GM12878 (cell line): ENCODE measurements at regions not wholly inside any gene's neighbourhood (a gene's known extent, or its start where the extent isn't known, plus 50 kb on each side); places are given as distances from the start of the nearest gene placed in this dataset.

Experiments used
- ATAC-seq: fragments of 200-7000 bp; cut with Tn5 transposase; 3 replicates; pipeline ENCODE4 v1.9.1; 2020; ENCODE audit warnings: mild to moderate bottlenecking, moderate library complexity
- BruUV-seq: library from RNA; stranded (reverse); fragments of 400-500 nt; replicated peaks from 2 replicates; lab custom pipeline; 2021; lab: Mats Ljungman, UMichigan
- CTCF ChIA-PET: fragments of 300-600 bp; sonication (Branson Sonifier 250); formaldehyde crosslinking; extraction: SDS; loops from one replicate; lab custom pipeline; 2021; ENCODE audit warnings: inconsistent platforms; lab: Yijun Ruan, JAX
- POLR2A ChIA-PET: fragments of 350-600 bp; formaldehyde crosslinking; extraction: SDS; loops from one replicate; lab custom pipeline; 2021; ENCODE audit warnings: inconsistent platforms; lab: Charles Lee
- RAD21 ChIA-PET: fragments of 300-600 bp; sonication (Branson Sonifier 250); formaldehyde crosslinking; loops from one replicate; lab custom pipeline; 2023; ENCODE audit warnings: antibody characterized with exemption; ENCODE audit not compliant: unreplicated experiment; lab: Charles Lee
- SMC1A ChIA-PET: fragments of 300-600 bp; sonication (Branson Sonifier 250); formaldehyde crosslinking; loops from one replicate; lab custom pipeline; 2023; ENCODE audit not compliant: unreplicated experiment, uncharacterized antibody; lab: Charles Lee
- DNase-seq: peaks from one replicate; pipeline ENCODE4 v3.0.0-alpha.2; 2011; ENCODE audit warnings: low read depth, low spot score
- FAIRE-seq: peaks from 3 replicates; lab custom pipeline; 2011; peaks lifted over from hg19 to GRCh38; lab: Jason Lieb, UNC
- H2AFZ ChIP-seq: 2 replicates; pipeline ENCODE4 v1.6.0; 2011; ENCODE audit warnings: low read depth, low read length, control low read depth; ENCODE audit not compliant: control insufficient read depth
- H3K27ac ChIP-seq: 2 replicates; pipeline ENCODE4 v1.5.1; 2011; ENCODE audit warnings: control low read depth; ENCODE audit not compliant: control insufficient read depth, insufficient read depth
- H3K27me3 ChIP-seq, 2 experiments: replicated peaks in 1 of 2; 2 replicates each; pipeline versions ENCODE4 v1.6.0 to v1.6.1; 2011; ENCODE audit warnings: low read length in 1 of 2; ENCODE audit not compliant: control insufficient read depth in 2 of 2, insufficient read depth in 2 of 2
- H3K36me3 ChIP-seq, 2 experiments: 2 replicates each; pipeline ENCODE4 v1.5.1; 2011; ENCODE audit warnings: low read length in 1 of 2; ENCODE audit not compliant: control insufficient read depth in 2 of 2, insufficient read depth in 2 of 2
- H3K4me1 ChIP-seq: 2 replicates; pipeline ENCODE4 v1.6.1; 2011; ENCODE audit warnings: mild to moderate bottlenecking, low read length, moderate library complexity, mixed read lengths; ENCODE audit not compliant: control insufficient read depth, insufficient read depth
- H3K4me2 ChIP-seq: 2 replicates; pipeline ENCODE4 v1.6.0; 2011; ENCODE audit warnings: control low read depth; ENCODE audit not compliant: control insufficient read depth, insufficient read depth
- H3K4me3 ChIP-seq: fragments of 200-600 bp; sonication (generic); 2 replicates; pipeline ENCODE4 v1.5.1; 2016
- H3K79me2 ChIP-seq: 2 replicates; pipeline ENCODE4 v1.6.0; 2011; ENCODE audit warnings: low read length; ENCODE audit not compliant: control insufficient read depth, insufficient read depth
- H3K9ac ChIP-seq: 2 replicates; pipeline ENCODE4 v1.8.0; 2011; ENCODE audit warnings: low read length, control low read depth, mixed read lengths; ENCODE audit not compliant: control insufficient read depth, insufficient read depth
- H3K9me3 ChIP-seq: replicated peaks from 3 replicates; pipeline ENCODE4 v1.5.1; 2011; ENCODE audit warnings: mild to moderate bottlenecking, low read length; ENCODE audit not compliant: control insufficient read depth, insufficient read depth
- H4K20me1 ChIP-seq: 2 replicates; pipeline ENCODE4 v1.6.0; 2011; ENCODE audit not compliant: control insufficient read depth, insufficient read depth
- FOXK2 ChIP-seq: fragments of 450-650 bp; IDR thresholded peaks from 2 replicates; pipeline ENCODE4 v1.6.1; 2017; ENCODE audit warnings: mild to moderate bottlenecking, moderate library complexity
- MTA3 ChIP-seq: IDR thresholded peaks from 2 replicates; pipeline ENCODE4 v1.6.1; 2012; ENCODE audit warnings: low read length, inconsistent platforms, borderline replicate concordance
- MXI1 ChIP-seq: fragments of 150-350 bp; IDR thresholded peaks from 2 replicates; pipeline ENCODE4 v1.6.1; 2011; ENCODE audit warnings: low read depth, mild to moderate bottlenecking, inconsistent platforms, low read length, improper control_type of control experiment
- NR2C2 ChIP-seq: IDR thresholded peaks from 2 replicates; pipeline ENCODE4 v1.6.1; 2011; ENCODE audit warnings: borderline replicate concordance, low read depth; ENCODE audit not compliant: control insufficient read depth, insufficient read length
- ZNF207 ChIP-seq: fragments of 450-650 bp; IDR thresholded peaks from 2 replicates; pipeline ENCODE4 v1.6.1; 2014; ENCODE audit warnings: antibody characterized with exemption, mild to moderate bottlenecking, borderline replicate concordance
- ZNF274 ChIP-seq: IDR thresholded peaks from one replicate; pipeline ENCODE4 v1.8.0; 2011; ENCODE audit not compliant: insufficient read length, insufficient read depth
- ZNF622 ChIP-seq: fragments of 450-650 bp; IDR thresholded peaks from 2 replicates; pipeline ENCODE4 v1.6.1; 2017; ENCODE audit warnings: mild to moderate bottlenecking, inconsistent platforms
- ZZZ3 ChIP-seq: IDR thresholded peaks from 2 replicates; pipeline ENCODE4 v1.6.1; 2011; ENCODE audit warnings: low read depth; ENCODE audit not compliant: control insufficient read depth, insufficient read length
- WGBS: methylation state at CpG from one replicate; pipeline ENCODE4 v1.1.6; 2016; ENCODE audit warnings: low lambda C conversion rate; ENCODE audit not compliant: insufficient replicate concordance, insufficient coverage; ENCODE audit errors: missing lambda C conversion rate; 5-methylcytosine and 5-hydroxymethylcytosine counted together
- in situ Hi-C: fragments of 300-500 bp; cut with MboI; formaldehyde crosslinking; loops from 9 replicates; pipeline ENCODE4 v1.14.3; 2018; ENCODE audit warnings: mixed read lengths
- intact Hi-C: fragments of 100-400 bp; cut with micrococcal nuclease; formaldehyde crosslinking; loops from one replicate; pipeline ENCODE4 v1.14.2; 2022; ENCODE audit not compliant: unreplicated experiment
- TF ChIP-seq, protein P1 (sequence below): fragments of 450-650 bp; IDR thresholded peaks from 2 replicates; pipeline ENCODE4 v1.6.1; 2017; ENCODE audit warnings: low read depth, mild to moderate bottlenecking, moderate library complexity
- TF ChIP-seq, protein P2 (sequence below): IDR thresholded peaks from 2 replicates; pipeline ENCODE4 v1.6.1; 2011; ENCODE audit warnings: borderline replicate concordance, low read depth, mild to moderate bottlenecking, moderate library complexity, low read length; ENCODE audit not compliant: insufficient read depth, poor library complexity, severe bottlenecking
- TF ChIP-seq, protein P3 (sequence below): fragments of 450-650 bp; IDR thresholded peaks from 2 replicates; pipeline ENCODE4 v1.6.1; 2017; ENCODE audit warnings: mild to moderate bottlenecking, moderate library complexity

DNA sequence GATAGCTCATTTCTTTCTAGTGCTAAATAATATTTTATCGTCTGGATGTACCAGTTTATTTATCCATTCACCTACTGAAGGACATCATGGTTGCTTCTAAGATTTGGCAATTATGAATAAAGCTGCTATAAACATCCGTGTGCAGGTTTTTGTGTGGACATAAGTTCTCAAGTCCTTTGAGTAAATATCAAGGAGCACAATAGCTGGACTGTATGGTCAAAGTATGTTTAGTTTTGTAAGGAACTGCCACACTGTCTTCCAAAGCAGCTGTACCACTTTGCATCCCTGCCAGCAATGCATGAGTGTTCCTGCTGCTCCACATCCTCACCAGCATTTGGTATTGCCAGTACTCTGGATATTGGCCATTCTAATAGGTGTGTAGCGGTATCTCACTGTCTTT is 447.4 kb downstream of the MED13L start:
- Histone ChIP-seq H3K4me1 (no peaks in the 10 kb centered on the region), H3K27me3 (no peaks in the 10 kb centered on the region), H4K20me1 (no peaks in the 10 kb centered on the region), H3K36me3 (no peaks in the 10 kb centered on the region), H3K9me3 (no peaks in the 10 kb centered on the region), H3K79me2 (no peaks in the 10 kb centered on the region), H3K27ac (no peak overlapping the region), H3K9ac (no peak overlapping the region), H2AFZ (no peak overlapping the region), H3K4me3 (no peak overlapping the region), H3K4me2 (no peak overlapping the region)
- ChIA-PET POLR2A (no interaction called here), RAD21 (no interaction called here), SMC1A (no interaction called here), CTCF (interaction anchor here (0.6 kb wide), 1 partner anchor 47 kb away, joined by 5 read pairs; no protein-coding TSS in a partner anchor)
- DNase-seq (no peak), ATAC-seq (no peak), FAIRE-seq (no peak)
- intact Hi-C loops (no loop called here), in situ Hi-C loops (no loop called here)
- WGBS = 0% methylated on average over 3 of the region's 3 CpGs
- TF ChIP-seq NR2C2 = no peak
- BruUV-seq = no TSS peak

DNA sequence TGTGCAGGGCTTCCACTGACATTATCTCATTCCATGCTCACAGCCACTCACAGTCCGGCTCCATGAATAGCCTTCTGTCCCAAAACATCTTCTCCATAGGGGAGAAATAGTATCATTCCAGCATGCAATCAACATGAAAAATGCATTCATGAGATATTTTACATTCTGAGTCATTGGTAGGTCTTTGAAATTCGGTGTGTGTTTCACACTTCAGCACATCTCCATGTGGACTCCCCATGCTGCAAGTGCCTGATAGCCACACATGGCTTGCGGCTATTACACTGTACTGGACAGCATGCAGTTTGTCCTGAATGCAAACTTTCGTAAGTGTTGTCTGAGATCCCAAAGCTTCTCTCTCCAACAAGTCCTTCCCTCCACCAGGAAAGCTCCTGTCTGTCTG is 449.3 kb downstream of the MED13L start:
- no peaks in the 10 kb centered on the region for H3K27me3 ChIP-seq
- no peak overlapping the region for H2AFZ ChIP-seq
- ATAC-seq = no peak
- H3K9me3 ChIP-seq = no peaks in the 10 kb centered on the region
- no peak overlapping the region for H3K4me2 ChIP-seq
- no peak overlapping the region for H3K27ac ChIP-seq
- ChIA-PET SMC1A (no interaction called here), RAD21 (no interaction called here), POLR2A (no interaction called here), CTCF (no interaction called here)
- no TSS peak for BruUV-seq
- H3K4me3 ChIP-seq = no peak overlapping the region
- H3K9ac ChIP-seq = no peak overlapping the region
- no peak for FAIRE-seq
- H4K20me1 ChIP-seq = no peaks in the 10 kb centered on the region
- no peak for DNase-seq
- no peaks in the 10 kb centered on the region for H3K36me3 ChIP-seq
- in situ Hi-C loops (no loop called here), intact Hi-C loops (no loop called here)
- H3K79me2 ChIP-seq = no peaks in the 10 kb centered on the region
- H3K4me1 ChIP-seq = no peaks in the 10 kb centered on the region
- WGBS = 33% methylated on average over 4 of the region's 4 CpGs
- TF ChIP-seq, protein P1, sequence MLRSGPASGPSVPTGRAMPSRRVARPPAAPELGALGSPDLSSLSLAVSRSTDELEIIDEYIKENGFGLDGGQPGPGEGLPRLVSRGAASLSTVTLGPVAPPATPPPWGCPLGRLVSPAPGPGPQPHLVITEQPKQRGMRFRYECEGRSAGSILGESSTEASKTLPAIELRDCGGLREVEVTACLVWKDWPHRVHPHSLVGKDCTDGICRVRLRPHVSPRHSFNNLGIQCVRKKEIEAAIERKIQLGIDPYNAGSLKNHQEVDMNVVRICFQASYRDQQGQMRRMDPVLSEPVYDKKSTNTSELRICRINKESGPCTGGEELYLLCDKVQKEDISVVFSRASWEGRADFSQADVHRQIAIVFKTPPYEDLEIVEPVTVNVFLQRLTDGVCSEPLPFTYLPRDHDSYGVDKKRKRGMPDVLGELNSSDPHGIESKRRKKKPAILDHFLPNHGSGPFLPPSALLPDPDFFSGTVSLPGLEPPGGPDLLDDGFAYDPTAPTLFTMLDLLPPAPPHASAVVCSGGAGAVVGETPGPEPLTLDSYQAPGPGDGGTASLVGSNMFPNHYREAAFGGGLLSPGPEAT = no peak
- TF ChIP-seq ZNF622 (no peak), FOXK2 (no peak), MXI1 (no peak), ZNF207 (no peak), MTA3 (no peak), ZNF274 (no peak), ZZZ3 (no peak)
- TF ChIP-seq, protein P2, sequence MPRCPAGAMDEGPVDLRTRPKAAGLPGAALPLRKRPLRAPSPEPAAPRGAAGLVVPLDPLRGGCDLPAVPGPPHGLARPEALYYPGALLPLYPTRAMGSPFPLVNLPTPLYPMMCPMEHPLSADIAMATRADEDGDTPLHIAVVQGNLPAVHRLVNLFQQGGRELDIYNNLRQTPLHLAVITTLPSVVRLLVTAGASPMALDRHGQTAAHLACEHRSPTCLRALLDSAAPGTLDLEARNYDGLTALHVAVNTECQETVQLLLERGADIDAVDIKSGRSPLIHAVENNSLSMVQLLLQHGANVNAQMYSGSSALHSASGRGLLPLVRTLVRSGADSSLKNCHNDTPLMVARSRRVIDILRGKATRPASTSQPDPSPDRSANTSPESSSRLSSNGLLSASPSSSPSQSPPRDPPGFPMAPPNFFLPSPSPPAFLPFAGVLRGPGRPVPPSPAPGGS = no peak
- TF ChIP-seq, protein P3, sequence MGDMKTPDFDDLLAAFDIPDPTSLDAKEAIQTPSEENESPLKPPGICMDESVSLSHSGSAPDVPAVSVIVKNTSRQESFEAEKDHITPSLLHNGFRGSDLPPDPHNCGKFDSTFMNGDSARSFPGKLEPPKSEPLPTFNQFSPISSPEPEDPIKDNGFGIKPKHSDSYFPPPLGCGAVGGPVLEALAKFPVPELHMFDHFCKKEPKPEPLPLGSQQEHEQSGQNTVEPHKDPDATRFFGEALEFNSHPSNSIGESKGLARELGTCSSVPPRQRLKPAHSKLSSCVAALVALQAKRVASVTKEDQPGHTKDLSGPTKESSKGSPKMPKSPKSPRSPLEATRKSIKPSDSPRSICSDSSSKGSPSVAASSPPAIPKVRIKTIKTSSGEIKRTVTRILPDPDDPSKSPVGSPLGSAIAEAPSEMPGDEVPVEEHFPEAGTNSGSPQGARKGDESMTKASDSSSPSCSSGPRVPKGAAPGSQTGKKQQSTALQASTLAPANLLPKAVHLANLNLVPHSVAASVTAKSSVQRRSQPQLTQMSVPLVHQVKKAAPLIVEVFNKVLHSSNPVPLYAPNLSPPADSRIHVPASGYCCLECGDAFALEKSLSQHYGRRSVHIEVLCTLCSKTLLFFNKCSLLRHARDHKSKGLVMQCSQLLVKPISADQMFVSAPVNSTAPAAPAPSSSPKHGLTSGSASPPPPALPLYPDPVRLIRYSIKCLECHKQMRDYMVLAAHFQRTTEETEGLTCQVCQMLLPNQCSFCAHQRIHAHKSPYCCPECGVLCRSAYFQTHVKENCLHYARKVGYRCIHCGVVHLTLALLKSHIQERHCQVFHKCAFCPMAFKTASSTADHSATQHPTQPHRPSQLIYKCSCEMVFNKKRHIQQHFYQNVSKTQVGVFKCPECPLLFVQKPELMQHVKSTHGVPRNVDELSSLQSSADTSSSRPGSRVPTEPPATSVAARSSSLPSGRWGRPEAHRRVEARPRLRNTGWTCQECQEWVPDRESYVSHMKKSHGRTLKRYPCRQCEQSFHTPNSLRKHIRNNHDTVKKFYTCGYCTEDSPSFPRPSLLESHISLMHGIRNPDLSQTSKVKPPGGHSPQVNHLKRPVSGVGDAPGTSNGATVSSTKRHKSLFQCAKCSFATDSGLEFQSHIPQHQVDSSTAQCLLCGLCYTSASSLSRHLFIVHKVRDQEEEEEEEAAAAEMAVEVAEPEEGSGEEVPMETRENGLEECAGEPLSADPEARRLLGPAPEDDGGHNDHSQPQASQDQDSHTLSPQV = no peak
